SJCRH30 (cell line): ENCODE measurements at regions not wholly inside any gene's neighbourhood (a gene's known extent, or its start where the extent isn't known, plus 50 kb on each side); places are given as distances from the start of the nearest gene placed in this dataset.
"Not testable (repeated sequence)": the region's sequence is repeated elsewhere in the genome, so short reads cannot be mapped to it uniquely, and the experiment has no call there.

Experiments used
- DNase-seq, 2 experiments: peaks; one replicate each; pipeline ENCODE4 v3.0.0-alpha.2; 2015 to 2020
- H3K27ac ChIP-seq: fragments of 250-450 bp; sonication (Bioruptor Pico); 2 replicates; pipeline ENCODE4 v1.5.1; 2020; ENCODE audit warnings: mild to moderate bottlenecking, moderate library complexity
- H3K27me3 ChIP-seq: fragments of 250-450 bp; sonication (Bioruptor Pico); 2 replicates; pipeline ENCODE4 v1.5.1; 2020; ENCODE audit warnings: mild to moderate bottlenecking, moderate library complexity
- H3K36me3 ChIP-seq: fragments of 250-450 bp; sonication (Bioruptor Pico); 2 replicates; pipeline ENCODE4 v1.5.1; 2020; ENCODE audit warnings: mild to moderate bottlenecking, moderate library complexity
- H3K4me1 ChIP-seq: fragments of 250-450 bp; sonication (Bioruptor Pico); 2 replicates; pipeline ENCODE4 v1.5.1; 2020; ENCODE audit warnings: mild to moderate bottlenecking, moderate library complexity
- H3K4me3 ChIP-seq: fragments of 250-450 bp; sonication (Bioruptor Pico); 2 replicates; pipeline ENCODE4 v1.5.1; 2020; ENCODE audit warnings: mild to moderate bottlenecking, moderate library complexity
- H3K9me3 ChIP-seq: fragments of 250-450 bp; sonication (Bioruptor Pico); replicated peaks from 2 replicates; pipeline ENCODE4 v1.5.1; 2020; ENCODE audit warnings: mild to moderate bottlenecking, moderate library complexity

DNA sequence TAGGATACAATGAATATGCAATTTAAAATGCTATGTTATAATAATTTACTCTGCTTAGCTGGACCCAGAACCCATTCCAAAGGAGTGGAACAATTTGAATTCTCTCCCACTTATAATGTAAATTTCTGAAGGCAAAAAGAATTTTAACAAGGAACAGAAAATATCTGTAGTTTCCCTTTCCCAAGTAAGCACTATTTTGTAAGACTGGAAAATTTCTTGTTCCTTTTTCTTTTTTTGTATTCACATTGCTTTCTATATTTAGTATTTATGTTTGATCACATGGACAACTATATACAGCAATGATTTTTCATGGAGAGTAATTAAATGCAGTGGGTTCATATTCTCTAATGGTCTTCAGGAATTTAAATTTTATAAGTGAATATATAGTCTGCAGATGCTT is 127.4 kb downstream of the GPR85 start:
- Histone ChIP-seq H3K27me3 (no peaks in the 10 kb centered on the region), H3K4me3 (no peak overlapping the region), H3K27ac (no peak overlapping the region), H3K36me3 (no peaks in the 10 kb centered on the region), H3K4me1 (no peaks in the 10 kb centered on the region), H3K9me3 (no peaks in the 10 kb centered on the region)
- no peak for DNase-seq

DNA sequence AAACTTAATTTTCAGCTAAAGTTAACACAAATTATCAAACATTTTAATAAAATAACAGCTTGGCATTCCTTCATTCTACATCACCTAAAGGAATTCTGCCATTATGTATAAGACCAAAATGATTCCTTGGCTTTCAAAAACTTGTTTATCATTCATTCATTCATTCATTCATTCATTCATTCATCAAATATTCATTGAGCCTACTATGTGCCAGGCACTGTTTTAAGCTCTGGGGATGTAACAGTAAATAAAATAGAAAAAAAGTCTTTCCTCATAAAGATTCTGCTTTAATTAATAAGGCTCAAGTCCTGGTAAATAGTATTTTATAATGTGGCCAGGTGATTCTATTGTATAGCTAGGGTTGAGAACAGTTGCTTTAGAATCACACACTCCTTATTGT is 127.9 kb downstream of the GPR85 start:
- Histone ChIP-seq H3K4me3 (no peak overlapping the region), H3K27me3 (no peaks in the 10 kb centered on the region), H3K9me3 (no peaks in the 10 kb centered on the region), H3K27ac (no peak overlapping the region), H3K4me1 (no peaks in the 10 kb centered on the region), H3K36me3 (no peaks in the 10 kb centered on the region)
- DNase-seq, result no peak

DNA sequence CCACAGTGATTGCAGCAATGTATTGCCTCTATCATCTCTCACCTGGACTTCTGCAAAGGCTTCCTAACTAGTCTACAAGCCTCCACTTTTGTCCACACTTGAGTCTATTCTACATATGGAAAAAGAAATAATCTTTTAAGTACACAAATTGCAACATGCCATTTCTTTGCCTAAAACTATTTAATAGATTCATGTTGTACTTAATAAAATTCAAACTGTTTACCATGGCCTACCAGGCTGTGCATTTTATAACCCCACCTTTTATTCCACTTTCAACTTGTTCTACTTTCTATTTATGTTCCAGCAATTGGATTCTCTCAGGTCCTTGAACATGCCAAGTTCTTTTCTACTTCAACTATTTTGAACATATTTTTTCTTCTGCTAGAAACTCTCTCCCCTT is 128.7 kb downstream of the GPR85 start:
- DNase-seq, result no peak
- Histone ChIP-seq H3K27ac (no peak overlapping the region), H3K4me3 (no peak overlapping the region), H3K9me3 (no peaks in the 10 kb centered on the region), H3K27me3 (no peaks in the 10 kb centered on the region), H3K36me3 (no peaks in the 10 kb centered on the region), H3K4me1 (no peaks in the 10 kb centered on the region)

DNA sequence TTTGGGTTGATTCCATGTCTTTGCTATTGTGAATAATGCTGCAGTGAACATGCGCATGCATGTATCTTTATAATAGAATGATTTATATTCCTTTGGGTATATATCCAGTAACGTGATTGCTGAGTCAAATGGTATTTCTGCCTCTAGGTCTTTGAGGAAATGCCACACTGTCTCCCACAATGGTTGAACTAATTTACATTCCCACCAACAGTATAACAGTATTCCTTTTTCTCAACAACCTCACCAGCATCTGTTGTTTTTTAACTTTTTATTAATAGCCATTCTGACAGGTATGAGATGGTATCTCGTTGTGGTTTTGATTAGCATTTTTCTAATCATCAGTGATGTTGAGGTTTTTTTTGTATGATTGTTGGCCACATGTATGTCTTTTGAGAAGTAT is 133.6 kb downstream of the GPR85 start:
- DNase-seq, H3K9me3 ChIP-seq, H3K27ac ChIP-seq, H3K4me3 ChIP-seq, H3K27me3 ChIP-seq, H3K4me1 ChIP-seq, H3K36me3 ChIP-seq: not testable (repeated sequence)

DNA sequence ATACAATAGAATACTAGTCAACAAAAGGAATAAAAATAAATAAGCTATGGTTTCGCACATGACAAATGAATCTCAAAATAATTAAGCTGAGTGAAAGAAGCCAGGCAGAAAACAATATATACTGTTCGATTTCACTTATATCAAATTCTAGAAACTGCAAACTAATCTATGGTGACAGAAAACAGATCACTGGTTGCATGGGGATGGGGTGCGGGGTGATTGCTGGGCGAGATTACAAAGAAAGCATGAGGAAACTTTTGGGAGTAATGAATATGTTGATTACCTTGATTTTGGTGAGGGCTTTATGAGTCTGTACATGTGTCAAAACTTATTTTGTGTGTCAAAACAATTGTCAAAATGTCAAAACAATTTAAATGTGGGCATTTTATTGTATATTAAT is 135.6 kb downstream of the GPR85 start:
- H3K27ac ChIP-seq, result no peak overlapping the region
- no peak for DNase-seq

DNA sequence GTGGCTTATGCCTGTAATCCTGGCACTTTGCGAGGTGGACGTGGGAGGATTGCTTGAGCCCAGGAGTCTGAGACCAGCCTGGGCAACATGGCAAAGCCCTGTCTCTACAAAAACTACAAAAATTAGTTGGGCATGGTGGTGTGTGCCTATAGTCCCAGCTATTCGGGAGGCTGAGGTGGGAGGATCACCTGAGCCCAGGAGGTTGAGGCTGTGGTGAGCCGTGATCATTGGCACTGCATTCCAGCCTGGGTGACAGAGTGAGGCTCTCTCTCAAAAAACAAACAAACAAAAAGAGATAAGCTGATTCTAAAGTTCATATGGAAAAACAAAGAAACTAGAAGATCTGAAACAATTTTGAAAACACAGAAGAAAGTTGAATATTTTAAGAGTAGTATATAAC is 136.9 kb downstream of the GPR85 start:
- H3K27ac ChIP-seq, H3K27me3 ChIP-seq, DNase-seq, H3K4me3 ChIP-seq, H3K9me3 ChIP-seq, H3K4me1 ChIP-seq, H3K36me3 ChIP-seq: not testable (repeated sequence)

More for the DNA sequence above, 135.6 kb downstream of the GPR85 start:
- Histone ChIP-seq H3K9me3 (no peaks in the 10 kb centered on the region), H3K4me3 (no peak overlapping the region), H3K27me3 (no peaks in the 10 kb centered on the region), H3K4me1 (no peaks in the 10 kb centered on the region), H3K36me3 (no peaks in the 10 kb centered on the region)

DNA sequence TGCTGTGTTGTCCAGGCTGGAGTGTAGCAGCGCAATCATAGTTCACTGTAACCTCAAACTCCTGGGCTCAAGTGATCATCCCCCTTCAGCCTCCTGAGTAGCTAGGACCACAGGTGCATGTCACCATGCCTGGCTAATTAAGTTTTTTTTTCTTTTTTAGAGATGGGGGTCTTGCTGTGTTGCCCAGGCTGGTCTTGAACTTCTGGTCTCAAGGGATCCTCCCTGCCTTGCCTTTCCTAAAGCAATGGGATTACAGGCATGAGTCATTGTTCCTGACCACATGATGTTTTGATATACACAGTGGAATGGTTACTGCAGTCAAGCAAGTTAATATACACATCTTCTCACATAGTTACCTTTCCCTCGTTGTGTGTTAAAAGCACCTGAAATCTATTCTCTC is 140.3 kb downstream of the GPR85 start:
- no peaks in the 10 kb centered on the region for H3K9me3 ChIP-seq
- no peaks in the 10 kb centered on the region for H3K27me3 ChIP-seq
- H3K4me1 ChIP-seq, result no peaks in the 10 kb centered on the region
- H3K27ac ChIP-seq, result no peak overlapping the region
- no peaks in the 10 kb centered on the region for H3K36me3 ChIP-seq
- peak in 1 of 2 experiments; percentile 5 for DNase-seq
- H3K4me3 ChIP-seq, result no peak overlapping the region

DNA sequence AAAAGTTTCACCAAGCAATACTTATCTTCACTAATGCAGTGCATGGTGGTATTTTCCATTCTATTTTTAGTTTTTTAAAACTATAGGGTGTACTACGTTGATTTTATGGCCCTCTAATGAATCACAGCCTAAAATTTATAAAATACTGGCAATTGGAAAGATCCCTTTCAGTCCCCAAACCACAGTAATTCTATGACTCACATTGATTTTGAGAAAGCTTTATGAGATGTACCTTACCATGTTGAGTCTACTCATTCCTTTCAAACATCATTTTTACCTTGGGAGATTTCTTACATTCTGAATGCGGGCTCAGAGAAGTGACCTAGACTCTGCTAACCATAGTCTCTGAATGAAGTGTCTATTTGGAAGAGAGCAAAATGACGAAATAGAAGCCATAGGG is 141.6 kb downstream of the GPR85 start:
- Histone ChIP-seq H3K27ac (no peak overlapping the region), H3K4me3 (no peak overlapping the region), H3K36me3 (no peaks in the 10 kb centered on the region), H3K27me3 (no peaks in the 10 kb centered on the region), H3K9me3 (no peaks in the 10 kb centered on the region), H3K4me1 (no peaks in the 10 kb centered on the region)
- no peak for DNase-seq

DNA sequence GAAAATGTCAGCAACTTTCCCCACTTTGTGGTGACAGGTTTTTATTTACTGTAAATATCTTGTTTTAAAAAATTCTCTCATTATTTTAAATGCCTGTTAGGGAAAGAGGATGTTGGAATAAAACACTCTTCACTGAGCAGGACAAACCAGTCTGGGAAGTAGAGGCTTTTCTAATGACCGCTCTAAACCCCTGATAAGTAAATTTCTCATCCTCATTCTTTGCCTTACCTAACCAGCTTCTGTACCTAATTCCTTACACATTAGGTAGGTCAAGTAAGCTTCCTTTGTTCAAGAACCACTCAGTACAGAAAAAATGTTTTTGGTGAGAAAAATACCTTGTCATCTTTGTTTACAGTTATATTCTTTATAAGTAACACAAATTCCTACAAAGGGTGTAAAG is 143.6 kb downstream of the GPR85 start:
- Histone ChIP-seq H3K9me3 (no peaks in the 10 kb centered on the region), H3K4me3 (no peak overlapping the region), H3K27ac (no peak overlapping the region), H3K36me3 (no peaks in the 10 kb centered on the region), H3K27me3 (no peaks in the 10 kb centered on the region), H3K4me1 (no peaks in the 10 kb centered on the region)
- no peak for DNase-seq

DNA sequence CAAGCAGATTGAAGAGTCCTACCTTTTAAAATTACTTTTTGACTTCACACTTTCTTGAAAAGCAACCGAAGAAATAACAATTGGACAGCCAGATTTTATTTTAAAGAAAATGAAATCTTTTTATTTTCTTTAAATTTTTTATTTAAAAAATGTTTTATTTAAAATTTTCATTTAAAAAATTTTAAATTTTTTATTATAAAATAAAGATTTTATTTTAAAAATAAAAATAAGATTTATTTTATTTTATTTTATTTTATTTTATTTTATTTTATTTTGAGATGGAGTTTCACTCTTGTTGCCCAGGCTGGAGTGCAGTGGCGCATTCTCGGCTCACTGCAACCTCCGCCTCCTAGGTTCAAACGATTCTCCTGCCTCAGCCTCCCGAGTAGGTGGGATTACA is 144.5 kb downstream of the GPR85 start:
- H3K9me3 ChIP-seq, H3K4me3 ChIP-seq, H3K27ac ChIP-seq, H3K27me3 ChIP-seq, DNase-seq, H3K36me3 ChIP-seq, H3K4me1 ChIP-seq: not testable (repeated sequence)

DNA sequence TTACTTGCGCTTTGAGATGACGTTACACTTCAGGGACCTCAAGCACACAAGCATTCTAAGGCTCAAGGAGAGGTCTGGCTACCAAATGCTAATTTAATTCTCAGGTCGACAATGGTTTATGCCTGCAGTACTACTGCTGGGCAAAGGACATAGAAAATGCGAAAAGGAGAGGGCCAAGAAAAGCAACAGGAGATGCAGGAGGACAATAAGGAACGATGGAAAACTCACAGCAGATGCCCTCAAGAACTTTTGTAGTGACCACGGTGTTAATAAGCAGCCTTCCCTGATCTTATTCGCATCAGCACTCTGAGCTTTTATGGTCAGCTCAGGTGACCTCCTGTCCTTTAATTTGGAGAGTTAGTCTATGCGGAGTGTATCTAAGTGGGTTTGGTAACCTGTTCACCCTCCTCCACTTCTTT is 146.3 kb downstream of the GPR85 start:
- DNase-seq, result no peak
- Histone ChIP-seq H3K4me3 (peak overlapping the region; percentile 85), H3K9me3 (no peaks in the 10 kb centered on the region), H3K27ac (peak overlapping the region; percentile 57), H3K4me1 (no peaks in the 10 kb centered on the region), H3K27me3 (no peaks in the 10 kb centered on the region), H3K36me3 (no peaks in the 10 kb centered on the region)

DNA sequence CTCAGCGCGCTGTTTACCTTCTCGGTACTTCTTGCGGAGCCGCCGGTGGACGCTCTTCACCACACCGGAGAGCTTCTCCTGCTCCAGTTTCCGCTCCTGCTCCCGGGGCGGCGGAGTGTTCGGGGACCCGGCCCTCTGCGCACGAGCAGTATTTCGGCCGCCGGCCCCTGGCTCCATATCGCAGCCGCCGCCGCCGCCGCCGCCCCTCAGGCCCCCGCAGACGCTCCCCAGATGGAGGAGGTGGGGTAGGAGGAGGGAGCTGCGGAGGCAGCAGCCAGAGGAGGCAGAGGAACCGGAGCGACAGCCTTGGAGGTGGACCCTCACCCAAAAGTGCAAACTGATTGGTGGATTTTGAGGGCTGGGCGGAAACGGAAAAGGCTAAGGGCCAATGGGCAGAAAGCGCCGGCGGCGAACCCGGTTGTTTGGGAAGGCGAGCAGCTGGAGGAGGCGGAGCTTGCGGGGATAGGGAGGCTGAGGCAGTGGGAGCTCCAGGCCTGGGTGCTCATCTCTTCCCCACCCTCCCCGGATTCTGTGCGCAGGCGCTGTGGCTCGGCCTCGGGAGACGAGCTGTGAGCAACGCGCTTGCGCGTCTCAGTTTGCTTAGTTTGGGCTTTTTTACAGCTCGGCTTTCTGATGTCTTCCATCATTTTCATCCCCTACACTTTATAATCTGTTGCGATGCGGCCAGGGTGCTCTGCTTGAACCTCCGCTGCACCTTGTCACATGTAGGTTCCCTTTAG is 146.9 kb downstream of the GPR85 start:
- H3K4me1 ChIP-seq, result no peaks in the 10 kb centered on the region
- no peaks in the 10 kb centered on the region for H3K9me3 ChIP-seq
- peak; percentile 100 for DNase-seq
- peak overlapping the region; percentile 85 for H3K4me3 ChIP-seq
- H3K36me3 ChIP-seq, result no peaks in the 10 kb centered on the region
- no peaks in the 10 kb centered on the region for H3K27me3 ChIP-seq
- peak overlapping the region; percentile 57 for H3K27ac ChIP-seq

DNA sequence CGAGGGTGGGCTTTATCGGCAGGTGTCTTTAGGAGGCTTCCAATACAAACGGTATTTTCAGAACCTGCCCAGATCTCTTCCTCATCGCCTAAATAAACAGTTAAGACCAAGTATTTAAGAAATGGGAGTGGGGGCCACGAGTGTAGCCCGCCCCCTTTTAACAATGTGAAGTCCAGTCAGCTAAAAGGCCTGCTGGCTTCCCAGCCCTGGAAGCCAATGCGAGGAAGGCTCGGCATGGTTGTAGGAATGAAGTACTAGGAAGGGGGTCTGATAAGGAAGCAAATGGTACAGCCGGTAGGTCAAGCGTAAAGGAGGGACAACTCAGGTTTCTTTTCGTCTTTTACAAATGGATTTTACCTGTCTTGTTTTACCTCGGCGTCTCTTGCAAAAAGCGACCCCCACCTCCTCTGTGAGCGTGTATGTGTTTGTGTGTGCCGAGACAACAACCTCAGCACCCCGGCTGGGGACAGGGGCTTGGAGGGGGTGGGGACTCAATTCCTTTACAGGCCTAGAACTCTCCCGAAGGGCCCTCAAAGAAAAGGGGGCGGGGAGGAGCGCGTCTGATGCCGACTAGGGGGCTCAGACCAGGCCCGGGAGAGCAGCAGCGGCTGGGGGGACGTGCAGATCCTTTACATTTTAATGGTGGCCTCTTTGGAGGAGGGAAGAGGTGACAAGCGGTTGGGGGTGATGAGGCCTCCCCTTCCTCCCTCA is 147.6 kb downstream of the GPR85 start:
- H3K9me3 ChIP-seq, result no peaks in the 10 kb centered on the region
- peak overlapping the region; percentile 85 for H3K4me3 ChIP-seq
- no peaks in the 10 kb centered on the region for H3K36me3 ChIP-seq
- DNase-seq, result peak; percentile 74 to 75
- no peaks in the 10 kb centered on the region for H3K27me3 ChIP-seq
- no peaks in the 10 kb centered on the region for H3K4me1 ChIP-seq
- H3K27ac ChIP-seq, result peak overlapping the region; percentile 57

DNA sequence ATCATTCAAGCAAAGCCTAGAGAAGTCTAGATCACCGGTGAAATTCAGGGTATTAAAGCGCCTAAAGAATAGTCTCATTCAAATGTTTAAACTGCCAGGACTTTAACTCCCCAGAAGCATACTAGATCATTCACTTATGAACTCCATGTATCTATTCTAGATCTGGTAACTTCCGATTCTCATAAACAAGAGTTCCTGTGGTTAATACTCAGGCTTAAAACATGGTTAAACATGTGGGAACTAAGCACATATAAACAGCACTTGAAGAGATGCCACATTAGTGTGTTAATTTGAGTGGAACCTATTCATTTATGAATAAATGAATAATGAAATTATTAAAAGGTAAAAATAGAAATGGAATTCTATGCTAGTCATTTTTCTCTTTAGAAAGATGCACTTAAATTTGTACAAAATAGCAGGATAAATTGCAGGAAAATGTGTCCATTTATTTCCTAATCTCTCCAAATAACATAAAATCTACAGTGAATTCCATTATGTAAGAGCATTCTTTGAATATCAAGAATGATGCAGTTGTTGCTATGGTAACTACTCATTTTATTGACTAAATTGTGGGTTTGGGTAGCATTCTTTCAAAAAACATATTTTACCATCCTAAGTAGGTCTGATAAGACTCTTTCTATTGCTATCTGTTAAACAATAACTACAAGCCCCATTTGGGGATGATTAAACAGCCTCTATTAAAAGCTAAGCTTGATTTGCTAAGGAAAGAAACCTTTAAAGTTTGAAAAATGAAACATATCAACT is 147.6 kb upstream of the TMEM168 start:
- H3K4me3 ChIP-seq, result peak overlapping the region; percentile 85
- H3K9me3 ChIP-seq, result no peaks in the 10 kb centered on the region
- H3K4me1 ChIP-seq, result no peaks in the 10 kb centered on the region
- no peaks in the 10 kb centered on the region for H3K27me3 ChIP-seq
- no peak overlapping the region for H3K27ac ChIP-seq
- DNase-seq, result no peak
- H3K36me3 ChIP-seq, result no peaks in the 10 kb centered on the region

DNA sequence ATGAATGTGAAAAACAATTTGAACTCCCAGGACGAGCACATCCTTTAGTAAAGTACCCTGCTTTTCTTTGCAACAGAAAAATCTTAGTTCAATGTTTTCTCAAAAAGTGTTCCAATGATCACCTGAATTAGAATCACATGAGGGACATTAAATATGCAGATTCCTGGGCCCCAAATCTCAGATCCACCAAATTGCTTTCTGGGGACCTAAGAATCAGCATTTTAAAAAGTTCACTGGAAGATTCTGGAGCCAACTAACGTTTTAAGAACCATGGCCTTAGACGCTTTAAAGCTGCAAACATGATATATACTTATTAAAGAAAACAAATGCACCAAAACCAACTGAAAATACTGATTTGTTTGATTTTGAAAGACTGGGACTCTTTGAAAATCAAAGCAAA is 143.4 kb upstream of the TMEM168 start:
- Histone ChIP-seq H3K4me1 (peaks cover 8% of the 10 kb centered on the region; the same call in 1 of the 2 replicates), H3K27me3 (no peaks in the 10 kb centered on the region), H3K9me3 (no peaks in the 10 kb centered on the region), H3K4me3 (no peak overlapping the region), H3K27ac (no peak overlapping the region), H3K36me3 (no peaks in the 10 kb centered on the region)
- DNase-seq, result no peak
